ENCODE measurements at regions not wholly inside any gene's neighbourhood (a gene's known extent, or its start where the extent isn't known, plus 50 kb on each side); places are given as distances from the start of the nearest gene placed in this dataset.

DNA sequence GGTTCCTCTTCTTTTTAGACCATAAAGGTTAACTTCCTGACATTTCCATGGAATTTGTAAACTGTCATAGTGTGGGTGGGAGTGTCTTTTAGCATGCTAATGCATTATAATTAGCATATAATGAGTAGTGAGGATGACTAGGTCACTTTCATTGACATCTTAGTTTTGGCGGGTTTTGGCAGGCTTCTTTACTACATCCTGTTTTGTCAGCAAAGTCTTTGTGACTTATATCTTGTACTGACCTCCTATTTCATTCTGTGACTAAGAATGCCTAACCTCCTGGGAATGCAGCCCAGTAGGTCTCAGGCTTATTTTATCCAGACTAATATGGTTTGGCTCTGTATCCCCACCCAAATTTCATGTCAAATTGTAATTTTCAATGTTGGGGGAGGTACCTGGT lies 149.6 kb upstream of the SYNCRIP start:
- WGBS (ENCODE audit: low lambda C conversion rate): 0% methylated on average over 1 of the region's 1 CpG
- no peak for DNase-seq (ENCODE audit: low spot score)
- Histone ChIP-seq H2AFZ (ENCODE audit: low read length) (no peak overlapping the region), H3K79me2 (ENCODE audit: insufficient read depth, low read length) (no peaks in the 10 kb centered on the region), H3K4me1 (ENCODE audit: insufficient read depth, low read length) (no peaks in the 10 kb centered on the region), H3K9me3 (ENCODE audit: low read length) (no peaks in the 10 kb centered on the region), H4K20me1 (ENCODE audit: insufficient read depth, low read length) (no peaks in the 10 kb centered on the region), H3K27ac (ENCODE audit: extremely low read length, insufficient read depth, low read length) (no peak overlapping the region), H3K36me3 (replicated peaks in 1 of 2; ENCODE audit: control insufficient read depth in 1 of 2, insufficient read depth in 2 of 2, low read length in 2 of 2) (no peaks in the 10 kb centered on the region), H3K9ac (ENCODE audit: insufficient read depth, low read depth, low read length) (no peak overlapping the region), H3K27me3 (ENCODE audit: control insufficient read depth in 1 of 2, insufficient read depth in 2 of 2, low read length in 2 of 2) (no peaks in the 10 kb centered on the region), H3K4me2 (ENCODE audit: low read depth, low read length) (no peak overlapping the region), H3K4me3 (replicated peaks in 1 of 3; ENCODE audit: insufficient read depth in 1 of 3, low read depth in 2 of 3, low read length in 3 of 3) (no peak overlapping the region)
- ChIA-PET POLR2A (no interaction called here), CTCF (ENCODE audit: low intra/inter-chr PET ratio, low total read pairs) (no interaction called here)
- FAIRE-seq: no peak
- TF ChIP-seq TBX2 (CRISPR knock-in tag; IDR thresholded peaks at IDR 0.05; ENCODE audit: borderline replicate concordance) (no peak), PLRG1 (conservative IDR thresholded peaks at IDR 0.05) (no peak), CENPT (CRISPR knock-in tag; IDR thresholded peaks at IDR 0.05; ENCODE audit: low read depth) (no peak), ZNF296 (CRISPR knock-in tag; conservative IDR thresholded peaks at IDR 0.05) (no peak), CCDC6 (CRISPR knock-in tag; IDR thresholded peaks at IDR 0.05) (no peak), ZFYVE20 (CRISPR knock-in tag; IDR thresholded peaks at IDR 0.05; ENCODE audit: borderline replicate concordance, low read depth) (no peak), ZNF83 (CRISPR knock-in tag; IDR thresholded peaks at IDR 0.05; ENCODE audit: borderline replicate concordance) (no peak), ZNF230 (CRISPR knock-in tag; IDR thresholded peaks at IDR 0.05) (no peak)
- TF ChIP-seq, protein P1, sequence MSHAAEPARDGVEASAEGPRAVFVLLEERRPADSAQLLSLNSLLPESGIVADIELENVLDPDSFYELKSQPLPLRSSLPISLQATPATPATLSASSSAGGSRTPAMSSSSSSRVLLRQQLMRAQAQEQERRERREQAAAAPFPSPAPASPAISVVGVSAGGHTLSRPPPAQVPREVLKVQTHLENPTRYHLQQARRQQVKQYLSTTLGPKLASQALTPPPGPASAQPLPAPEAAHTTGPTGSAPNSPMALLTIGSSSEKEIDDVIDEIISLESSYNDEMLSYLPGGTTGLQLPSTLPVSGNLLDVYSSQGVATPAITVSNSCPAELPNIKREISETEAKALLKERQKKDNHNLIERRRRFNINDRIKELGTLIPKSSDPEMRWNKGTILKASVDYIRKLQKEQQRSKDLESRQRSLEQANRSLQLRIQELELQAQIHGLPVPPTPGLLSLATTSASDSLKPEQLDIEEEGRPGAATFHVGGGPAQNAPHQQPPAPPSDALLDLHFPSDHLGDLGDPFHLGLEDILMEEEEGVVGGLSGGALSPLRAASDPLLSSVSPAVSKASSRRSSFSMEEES (CRISPR knock-in tag; IDR thresholded peaks at IDR 0.05): no peak
- no TSS peak for BruUV-seq (replicated peaks)
- in situ Hi-C loops (cut with HindIII; ENCODE audit: extremely low pct_ligation_motif_present, low pct_unique_long_range_greater_than_20kb) (no loop called here), intact Hi-C loops (cut with micrococcal nuclease; ENCODE audit: unreplicated experiment) (no loop called here)
- ATAC-seq: no peak

DNA sequence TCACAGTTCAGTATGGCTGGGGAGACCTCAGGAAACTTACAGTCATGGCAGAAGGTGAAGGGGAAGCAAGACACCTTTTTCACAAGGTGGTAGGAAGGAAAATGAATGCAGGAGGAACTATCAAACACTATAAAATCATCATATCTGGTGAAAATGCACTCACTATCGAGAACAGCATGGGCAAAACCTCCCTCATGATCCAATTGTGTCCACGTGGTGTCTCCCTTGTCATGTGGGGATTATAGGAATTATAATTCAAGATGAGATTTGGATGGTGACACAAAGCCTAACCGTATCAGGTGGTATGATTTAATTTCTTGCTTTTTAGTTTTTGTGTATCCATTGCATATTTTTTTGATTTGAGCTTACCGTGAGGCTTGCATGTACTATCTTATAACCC lies 133.2 kb upstream of the SYNCRIP start:
- Histone ChIP-seq H4K20me1 (ENCODE audit: insufficient read depth, low read length) (no peaks in the 10 kb centered on the region), H3K27me3 (ENCODE audit: control insufficient read depth in 1 of 2, insufficient read depth in 2 of 2, low read length in 2 of 2) (no peaks in the 10 kb centered on the region), H2AFZ (ENCODE audit: low read length) (no peak overlapping the region), H3K9me3 (ENCODE audit: low read length) (no peaks in the 10 kb centered on the region), H3K27ac (ENCODE audit: extremely low read length, insufficient read depth, low read length) (no peak overlapping the region), H3K36me3 (replicated peaks in 1 of 2; ENCODE audit: control insufficient read depth in 1 of 2, insufficient read depth in 2 of 2, low read length in 2 of 2) (no peaks in the 10 kb centered on the region), H3K4me3 (replicated peaks in 1 of 3; ENCODE audit: insufficient read depth in 1 of 3, low read depth in 2 of 3, low read length in 3 of 3) (no peak overlapping the region), H3K4me1 (ENCODE audit: insufficient read depth, low read length) (no peaks in the 10 kb centered on the region), H3K79me2 (ENCODE audit: insufficient read depth, low read length) (no peaks in the 10 kb centered on the region), H3K4me2 (ENCODE audit: low read depth, low read length) (no peak overlapping the region), H3K9ac (ENCODE audit: insufficient read depth, low read depth, low read length) (no peak overlapping the region)
- no TSS peak for BruUV-seq (replicated peaks)
- ATAC-seq: no peak
- DNase-seq (ENCODE audit: low spot score): no peak
- POLR2A ChIA-PET: no interaction called here
- TF ChIP-seq, protein P2, sequence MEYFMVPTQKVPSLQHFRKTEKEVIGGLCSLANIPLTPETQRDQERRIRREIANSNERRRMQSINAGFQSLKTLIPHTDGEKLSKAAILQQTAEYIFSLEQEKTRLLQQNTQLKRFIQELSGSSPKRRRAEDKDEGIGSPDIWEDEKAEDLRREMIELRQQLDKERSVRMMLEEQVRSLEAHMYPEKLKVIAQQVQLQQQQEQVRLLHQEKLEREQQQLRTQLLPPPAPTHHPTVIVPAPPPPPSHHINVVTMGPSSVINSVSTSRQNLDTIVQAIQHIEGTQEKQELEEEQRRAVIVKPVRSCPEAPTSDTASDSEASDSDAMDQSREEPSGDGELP (IDR thresholded peaks at IDR 0.05; ENCODE audit: borderline replicate concordance, low read depth): no peak
- TF ChIP-seq NCOA1 (CRISPR knock-in tag; IDR thresholded peaks at IDR 0.05): no peak
- TF ChIP-seq STAG1 (CRISPR knock-in tag; IDR thresholded peaks at IDR 0.05): peak; percentile 6; the same call in 1 of the 2 replicates
- in situ Hi-C loops (cut with HindIII; ENCODE audit: extremely low pct_ligation_motif_present, low pct_unique_long_range_greater_than_20kb) (no loop called here), intact Hi-C loops (cut with micrococcal nuclease; ENCODE audit: unreplicated experiment) (no loop called here)
- CTCF ChIA-PET (ENCODE audit: low intra/inter-chr PET ratio, low total read pairs): no interaction called here
- FAIRE-seq: no peak
- 6% methylated on average over 4 of the region's 4 CpGs for WGBS (ENCODE audit: low lambda C conversion rate)
